ENCODE measurements at regions not wholly inside any gene's neighbourhood (a gene's known extent, or its start where the extent isn't known, plus 50 kb on each side); places are given as distances from the start of the nearest gene placed in this dataset.

- Mint-ChIP-seq H3K27ac (no peak overlapping the region), H3K4me3 (no peak overlapping the region), H3K4me1 (no peaks in the 10 kb centered on the region), H3K27me3 (no peaks in the 10 kb centered on the region), H3K36me3 (ENCODE audit: low read depth) (no peaks in the 10 kb centered on the region), H3K9me3 (peaks cover 6% of the 10 kb centered on the region)
- ATAC-seq (no peak), DNase-seq (no peak)
Measured at GRCh38 chr2:71767663-71768062, 314.3 kb downstream of the DYSF start.

GRCh38 chr2:71759060-71759459, 305.7 kb downstream of the DYSF start:
- ATAC-seq = no peak
- H3K9me3 Mint-ChIP-seq = no peaks in the 10 kb centered on the region
- H3K4me3 Mint-ChIP-seq = no peak overlapping the region

GRCh38 chr2:71757351-71757750, 304.0 kb downstream of the DYSF start:
- Mint-ChIP-seq H3K27ac (no peak overlapping the region), H3K36me3 (ENCODE audit: low read depth) (no peaks in the 10 kb centered on the region), H3K9me3 (no peaks in the 10 kb centered on the region), H3K4me1 (no peaks in the 10 kb centered on the region), H3K4me3 (no peak overlapping the region), H3K27me3 (peaks cover 18% of the 10 kb centered on the region)
- DNase-seq (no peak), ATAC-seq (no peak)

More at GRCh38 chr2:71759060-71759459, 305.7 kb downstream of the DYSF start:
- Mint-ChIP-seq H3K4me1 (no peaks in the 10 kb centered on the region), H3K27me3 (peaks cover 15% of the 10 kb centered on the region), H3K27ac (no peak overlapping the region), H3K36me3 (ENCODE audit: low read depth) (no peaks in the 10 kb centered on the region)
- DNase-seq = no peak

DNA sequence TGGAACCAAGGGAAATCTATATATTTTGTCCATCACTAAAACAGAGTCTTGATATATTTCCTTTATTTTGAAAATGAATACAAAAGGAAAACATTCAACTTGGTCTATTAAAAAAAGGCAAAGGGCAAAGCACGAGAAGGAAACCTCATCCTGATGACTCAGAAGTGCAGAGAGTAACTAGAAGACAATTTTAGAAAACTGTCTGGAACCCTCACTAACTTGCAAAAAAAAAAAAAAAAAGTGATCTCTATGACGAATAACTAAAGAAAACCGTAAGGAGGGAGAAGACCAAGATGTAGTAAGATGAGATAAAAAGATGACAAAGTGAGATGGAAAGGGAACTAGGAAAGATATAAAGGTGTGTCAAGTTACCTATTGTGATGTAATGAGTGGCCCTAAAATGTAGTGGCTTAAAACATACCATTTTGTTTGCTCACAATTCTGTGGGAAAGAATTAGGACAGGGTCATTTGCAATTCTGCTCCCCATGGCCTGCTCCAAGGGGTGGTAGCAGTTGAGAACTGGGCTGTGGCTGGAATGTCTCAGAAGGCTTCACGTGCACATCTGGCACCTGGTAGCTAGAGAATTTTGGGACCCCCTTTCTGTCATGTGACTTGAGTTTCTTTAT, 303.0 kb downstream of the DYSF start:
- ATAC-seq (no peak), DNase-seq (no peak)
- H3K27ac Mint-ChIP-seq = no peak overlapping the region
- H3K9me3 Mint-ChIP-seq = peaks cover 4% of the 10 kb centered on the region
- no peak overlapping the region for H3K4me3 Mint-ChIP-seq
- H3K27me3 Mint-ChIP-seq = peaks cover 21% of the 10 kb centered on the region
- H3K4me1 Mint-ChIP-seq = no peaks in the 10 kb centered on the region
- H3K36me3 Mint-ChIP-seq (ENCODE audit: low read depth) = no peaks in the 10 kb centered on the region

DNA sequence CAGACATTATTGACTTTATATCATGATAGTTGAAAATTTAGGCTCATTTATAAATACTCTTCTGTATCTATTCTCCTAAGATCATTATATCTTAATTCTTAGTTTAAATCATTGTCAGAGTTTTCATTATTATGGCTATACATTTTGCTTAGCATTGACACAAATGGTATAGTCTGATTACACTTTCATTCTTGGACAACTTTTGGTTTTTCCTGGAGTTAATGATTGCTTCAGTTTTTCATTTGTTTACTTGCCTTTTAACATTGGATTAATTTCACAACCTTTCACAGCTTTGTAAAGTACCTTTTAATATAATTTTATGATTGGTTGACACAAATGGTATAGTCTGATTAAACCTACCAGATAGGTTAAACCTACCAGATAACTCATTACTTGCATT, 298.2 kb downstream of the DYSF start:
- Mint-ChIP-seq H3K4me1 (no peaks in the 10 kb centered on the region), H3K36me3 (ENCODE audit: low read depth) (no peaks in the 10 kb centered on the region), H3K27me3 (peaks cover 20% of the 10 kb centered on the region), H3K9me3 (peaks cover 4% of the 10 kb centered on the region), H3K27ac (no peak overlapping the region), H3K4me3 (no peak overlapping the region)
- DNase-seq (no peak), ATAC-seq (no peak)

- no peak for DNase-seq
- ATAC-seq = no peak
- H3K27ac Mint-ChIP-seq = no peak overlapping the region
Measured at GRCh38 chr2:71749671-71750101, 296.3 kb downstream of the DYSF start.

GRCh38 chr2:71748227-71748626, 294.9 kb downstream of the DYSF start:
- peaks cover 3% of the 10 kb centered on the region for H3K4me1 Mint-ChIP-seq
- no peak for DNase-seq

More at GRCh38 chr2:71749671-71750101, 296.3 kb downstream of the DYSF start:
- no peak overlapping the region for H3K4me3 Mint-ChIP-seq
- H3K9me3 Mint-ChIP-seq = peaks cover 4% of the 10 kb centered on the region
- H3K36me3 Mint-ChIP-seq (ENCODE audit: low read depth) = no peaks in the 10 kb centered on the region
- no peaks in the 10 kb centered on the region for H3K4me1 Mint-ChIP-seq
- H3K27me3 Mint-ChIP-seq = peaks cover 10% of the 10 kb centered on the region

GRCh38 chr2:71747559-71747958, 294.2 kb downstream of the DYSF start:
- Mint-ChIP-seq H3K27me3 (peaks cover 6% of the 10 kb centered on the region), H3K4me3 (no peak overlapping the region), H3K36me3 (ENCODE audit: low read depth) (no peaks in the 10 kb centered on the region), H3K4me1 (peaks cover 3% of the 10 kb centered on the region), H3K27ac (no peak overlapping the region), H3K9me3 (peaks cover 4% of the 10 kb centered on the region)
- DNase-seq (no peak), ATAC-seq (no peak)

More at GRCh38 chr2:71748227-71748626, 294.9 kb downstream of the DYSF start:
- no peak overlapping the region for H3K4me3 Mint-ChIP-seq
- H3K9me3 Mint-ChIP-seq = peaks cover 4% of the 10 kb centered on the region
- H3K27ac Mint-ChIP-seq = no peak overlapping the region
- H3K36me3 Mint-ChIP-seq (ENCODE audit: low read depth) = no peaks in the 10 kb centered on the region
- ATAC-seq = no peak
- H3K27me3 Mint-ChIP-seq = peaks cover 6% of the 10 kb centered on the region

DNA sequence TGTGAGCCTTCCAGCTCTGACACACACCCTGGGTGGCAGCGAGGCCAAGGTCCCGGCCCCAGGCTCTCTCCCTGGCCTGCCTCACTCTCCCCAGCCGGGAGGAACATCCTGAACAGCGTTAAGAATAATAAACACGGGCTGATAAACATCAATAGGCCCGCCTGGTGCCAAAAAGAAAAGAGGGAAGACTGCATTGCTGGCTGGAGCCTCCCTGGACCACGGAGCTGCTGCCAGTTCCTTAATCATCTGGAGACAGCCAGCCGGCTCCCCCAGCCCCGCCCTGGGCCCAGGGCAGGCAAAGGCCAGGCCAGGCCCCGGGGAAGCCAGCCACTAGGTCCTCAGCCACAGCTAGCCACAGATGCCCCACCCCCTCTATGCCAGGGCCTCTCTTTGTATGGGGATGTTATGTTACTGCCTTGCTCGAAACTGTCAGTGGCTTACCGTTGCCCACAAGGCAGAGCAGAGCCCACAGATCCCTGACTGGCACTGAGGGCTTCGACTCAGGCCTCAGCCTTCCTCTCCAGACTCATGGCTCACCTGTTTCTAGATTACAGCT, 293.7 kb downstream of the DYSF start:
- Mint-ChIP-seq H3K36me3 (ENCODE audit: low read depth) (no peaks in the 10 kb centered on the region), H3K27ac (no peak overlapping the region), H3K27me3 (peaks cover 6% of the 10 kb centered on the region), H3K4me1 (peaks cover 3% of the 10 kb centered on the region), H3K4me3 (no peak overlapping the region), H3K9me3 (peaks cover 3% of the 10 kb centered on the region)
- ATAC-seq (no peak), DNase-seq (no peak)

GRCh38 chr2:71744781-71745180, 291.4 kb downstream of the DYSF start:
- no peak overlapping the region for H3K4me3 Mint-ChIP-seq
- H3K4me1 Mint-ChIP-seq = peaks cover 3% of the 10 kb centered on the region
- H3K9me3 Mint-ChIP-seq = no peaks in the 10 kb centered on the region
- ATAC-seq (no peak), DNase-seq (no peak)
- peaks cover 4% of the 10 kb centered on the region for H3K27me3 Mint-ChIP-seq
- H3K27ac Mint-ChIP-seq = no peak overlapping the region
- H3K36me3 Mint-ChIP-seq (ENCODE audit: low read depth) = no peaks in the 10 kb centered on the region

DNA sequence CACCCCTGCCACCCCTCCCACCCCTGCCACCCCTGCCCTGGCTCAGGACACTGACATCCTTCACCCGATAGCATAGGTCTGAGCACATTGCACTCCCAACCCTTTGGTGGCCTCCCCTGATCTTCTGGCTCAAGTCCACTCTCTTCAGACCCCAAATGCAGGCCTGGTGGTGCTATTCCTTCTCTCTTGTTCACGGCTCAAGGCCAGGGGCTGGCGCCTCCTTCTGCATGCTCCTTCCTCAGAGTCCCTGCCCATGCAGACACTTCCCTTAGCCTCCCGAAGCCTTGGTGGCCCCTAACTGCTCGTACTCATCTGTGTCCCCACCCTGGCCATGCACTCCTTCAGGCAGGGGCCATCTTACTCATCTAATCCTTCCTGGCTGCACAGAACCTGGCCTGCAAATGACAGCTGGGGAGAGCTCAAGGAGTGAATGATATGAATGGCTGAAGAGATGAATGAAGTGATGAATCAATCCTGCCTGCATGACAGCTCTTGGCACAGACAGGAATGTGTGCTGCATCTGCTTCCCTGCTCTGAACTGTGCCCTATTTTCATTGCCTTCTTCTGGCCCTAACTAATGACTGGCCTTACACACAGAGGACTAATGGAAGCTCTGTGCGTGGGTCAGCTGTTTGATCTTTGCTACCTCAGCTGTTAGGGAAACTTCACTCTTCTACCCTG, 290.8 kb downstream of the DYSF start:
- H3K27me3 Mint-ChIP-seq = peaks cover 4% of the 10 kb centered on the region
- H3K4me1 Mint-ChIP-seq = peaks cover 3% of the 10 kb centered on the region
- H3K9me3 Mint-ChIP-seq = no peaks in the 10 kb centered on the region
- no peak overlapping the region for H3K4me3 Mint-ChIP-seq
- DNase-seq (no peak), ATAC-seq (no peak)
- H3K36me3 Mint-ChIP-seq (ENCODE audit: low read depth) = no peaks in the 10 kb centered on the region
- no peak overlapping the region for H3K27ac Mint-ChIP-seq

DNA sequence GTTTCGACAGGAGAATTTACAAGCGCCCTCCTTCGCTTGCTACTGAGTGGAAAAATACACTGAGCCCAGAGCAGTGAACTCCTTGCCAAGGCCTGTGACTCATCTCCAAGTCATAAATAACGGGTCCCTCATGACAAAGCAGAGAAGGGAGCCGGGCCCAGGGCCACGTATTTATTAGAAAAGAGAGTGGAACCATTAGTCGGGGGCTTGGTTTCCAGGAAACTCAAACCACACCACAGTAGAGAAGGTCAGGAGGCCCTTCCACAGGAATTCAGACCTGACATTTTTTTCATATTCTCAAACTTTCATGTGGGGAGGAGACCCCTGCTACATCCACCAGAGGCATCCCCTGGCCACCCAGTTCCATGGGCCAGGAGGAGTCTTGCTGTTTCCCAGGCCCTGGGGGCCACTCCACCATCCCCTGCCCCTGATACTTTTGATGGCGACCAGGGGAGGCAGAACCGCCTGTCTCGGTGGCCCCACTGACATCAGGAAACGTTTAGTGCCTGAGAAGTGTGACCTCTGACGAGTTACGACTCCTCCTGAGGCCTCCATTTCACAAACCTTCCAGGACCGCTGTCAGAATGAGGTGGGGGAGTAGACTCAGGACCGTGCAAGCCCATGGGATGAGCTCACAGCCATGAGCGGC, 289.7 kb downstream of the DYSF start:
- no peak for DNase-seq
- H3K9me3 Mint-ChIP-seq = no peaks in the 10 kb centered on the region
- peaks cover 6% of the 10 kb centered on the region for H3K27me3 Mint-ChIP-seq
- peaks cover 3% of the 10 kb centered on the region for H3K4me1 Mint-ChIP-seq
- H3K27ac Mint-ChIP-seq = no peak overlapping the region
- no peaks in the 10 kb centered on the region for H3K36me3 Mint-ChIP-seq (ENCODE audit: low read depth)
- peak; percentile 18 for ATAC-seq
- no peak overlapping the region for H3K4me3 Mint-ChIP-seq

- no peaks in the 10 kb centered on the region for H3K9me3 Mint-ChIP-seq
- H3K27ac Mint-ChIP-seq = no peak overlapping the region
- peaks cover 6% of the 10 kb centered on the region for H3K27me3 Mint-ChIP-seq
- H3K4me1 Mint-ChIP-seq = no peaks in the 10 kb centered on the region
- no peak for DNase-seq
- no peak overlapping the region for H3K4me3 Mint-ChIP-seq
- ATAC-seq = no peak
- no peaks in the 10 kb centered on the region for H3K36me3 Mint-ChIP-seq (ENCODE audit: low read depth)
Measured at GRCh38 chr2:71736986-71737385, 283.6 kb downstream of the DYSF start.

- Mint-ChIP-seq H3K27ac (no peak overlapping the region), H3K9me3 (no peaks in the 10 kb centered on the region), H3K4me3 (no peak overlapping the region), H3K4me1 (no peaks in the 10 kb centered on the region), H3K27me3 (peaks cover 6% of the 10 kb centered on the region), H3K36me3 (ENCODE audit: low read depth) (no peaks in the 10 kb centered on the region)
- DNase-seq (no peak), ATAC-seq (no peak)
Measured at GRCh38 chr2:71736091-71736861, 282.9 kb downstream of the DYSF start.

Measured in activated naive CD8-positive, alpha-beta T cell treated with anti-CD3 and anti-CD28 coated beads, Interleukin-2, amount 50 U/mL, for 24 hours (primary cell).